HCT116 (cell line): ENCODE measurements at regions not wholly inside any gene's neighbourhood (a gene's known extent, or its start where the extent isn't known, plus 50 kb on each side); places are given as distances from the start of the nearest gene placed in this dataset.

ENCODE experiments used
- ATAC-seq: fragments of 200-7000 bp; cut with Tn5 transposase; 2 replicates; pipeline ENCODE4 v1.9.1; 2020; ENCODE audit warnings: mild to moderate bottlenecking, moderate library complexity
- BruUV-seq: library from RNA; stranded (reverse); fragments of 400-500 nt; replicated peaks from 2 replicates; lab custom pipeline; 2021; lab: Mats Ljungman, UMichigan
- CTCF ChIA-PET: fragments of 300-600 bp; sonication (Branson Sonifier 250); formaldehyde crosslinking; loops from one replicate; lab custom pipeline; 2021; ENCODE audit warnings: antibody characterized with exemption; lab: Charles Lee
- POLR2A ChIA-PET: fragments of 300-600, 350-600 bp; sonication (Branson Sonifier 250); formaldehyde crosslinking; loops from one replicate; lab custom pipeline; 2021; ENCODE audit warnings: antibody characterized with exemption; lab: Charles Lee
- RAD21 ChIA-PET, 2 experiments: fragments of 300-600 bp; sonication (Branson Sonifier 250); formaldehyde crosslinking; loops; one replicate each; lab custom pipeline; 2023; ENCODE audit warnings: low total read pairs in 2 of 2; ENCODE audit not compliant: uncharacterized antibody in 2 of 2, unreplicated experiment in 2 of 2, low non-redundant PET in 1 of 2; lab: Charles Lee
- DNase-seq: peaks from one replicate; pipeline ENCODE4 v3.0.0-alpha.2; 2010; ENCODE audit warnings: low read depth, low spot score
- H2AFZ ChIP-seq: fragments of 200-600 bp; shearing (Covaris generic), sonication (generic); 2 replicates; pipeline ENCODE4 v1.6.1; 2017; ENCODE audit warnings: low read depth, mixed run types, mixed read lengths, antibody characterized with exemption, low read length; ENCODE audit not compliant: poor library complexity, severe bottlenecking
- H3K27ac ChIP-seq: 2 replicates; pipeline ENCODE4 v1.5.1; 2012; ENCODE audit warnings: low read depth, low read length
- H3K27me3 ChIP-seq: fragments of 200-600 bp; sonication (generic); 2 replicates; pipeline ENCODE4 v1.6.1; 2016; ENCODE audit warnings: mixed run types, low read length, mixed read lengths; ENCODE audit not compliant: insufficient read depth
- H3K36me3 ChIP-seq, 2 experiments: fragments of 200-500 bp in 1 of 2; fragments of 200-600 bp in 1 of 2; sonication (Bioruptor generic) in 1 of 2; sonication (generic) in 1 of 2; 2 replicates each; pipeline versions ENCODE4 v1.5.1 to v1.6.1; 2014 to 2016; ENCODE audit warnings: low read length in 2 of 2, inconsistent platforms in 1 of 2, mixed read lengths in 1 of 2, mixed run types in 1 of 2; ENCODE audit not compliant: insufficient read depth in 2 of 2, control insufficient read depth in 1 of 2
- H3K4me1 ChIP-seq, 2 experiments: fragments of 200-600 bp in 1 of 2; sonication (generic) in 1 of 2; 2 replicates each; pipeline versions ENCODE4 v1.5.1 to v1.6.1; 2012 to 2017; ENCODE audit warnings: low read length in 2 of 2, inconsistent platforms in 1 of 2, mild to moderate bottlenecking in 1 of 2, mixed read lengths in 1 of 2, mixed run types in 1 of 2, moderate library complexity in 1 of 2; ENCODE audit not compliant: insufficient read depth in 2 of 2, control insufficient read depth in 1 of 2
- H3K4me2 ChIP-seq: fragments of 200-600 bp; sonication (generic); 2 replicates; pipeline ENCODE4 v1.6.1; 2017; ENCODE audit warnings: mixed run types, low read length, mixed read lengths
- H3K4me3 ChIP-seq, 2 experiments: fragments of 200-600 bp in 1 of 2; sonication (generic) in 1 of 2; replicated peaks in 1 of 2; 2 replicates each; pipeline ENCODE4 v1.5.1; 2011 to 2016; ENCODE audit warnings: low read length in 2 of 2, control low read depth in 1 of 2, low read depth in 1 of 2, mild to moderate bottlenecking in 1 of 2, mixed read lengths in 1 of 2, mixed run types in 1 of 2
- H3K79me2 ChIP-seq: fragments of 200-600 bp; sonication (generic); 2 replicates; pipeline ENCODE4 v1.6.1; 2017; ENCODE audit warnings: mild to moderate bottlenecking, mixed run types, low read length, moderate library complexity, mixed read lengths; ENCODE audit not compliant: insufficient read depth
- H3K9ac ChIP-seq: fragments of 200-600 bp; sonication (generic); 2 replicates; pipeline ENCODE4 v1.6.1; 2016; ENCODE audit warnings: low read length, mixed read lengths
- H3K9me2 ChIP-seq: fragments of 200-600 bp; sonication (generic), shearing (Covaris generic); 2 replicates; pipeline ENCODE4 v1.6.1; 2017; ENCODE audit warnings: mixed run types, mild to moderate bottlenecking, moderate library complexity; ENCODE audit not compliant: insufficient read depth
- H3K9me3 ChIP-seq, 2 experiments: fragments of 200-500 bp in 1 of 2; fragments of 200-600 bp in 1 of 2; sonication (Bioruptor generic) in 1 of 2; sonication (generic) in 1 of 2; 2 replicates each; pipeline ENCODE4 v1.6.1; 2014 to 2017; ENCODE audit warnings: low read length in 2 of 2, mixed read lengths in 2 of 2, inconsistent platforms in 1 of 2, low read depth in 1 of 2, mild to moderate bottlenecking in 1 of 2, mixed run types in 1 of 2, moderate library complexity in 1 of 2; ENCODE audit not compliant: control insufficient read depth in 1 of 2, insufficient read depth in 1 of 2
- H4K20me1 ChIP-seq: fragments of 200-600 bp; sonication (generic), shearing (Covaris generic); 2 replicates; pipeline ENCODE4 v1.6.1; 2017; ENCODE audit warnings: mixed run types, mild to moderate bottlenecking, moderate library complexity; ENCODE audit not compliant: insufficient read depth
- CBX3 ChIP-seq: IDR thresholded peaks from 2 replicates; pipeline ENCODE4 v1.6.1; 2012; ENCODE audit warnings: low read depth
- CTCF ChIP-seq, 3 experiments: fragments of 200-600 bp in 1 of 3; sonication (generic) in 1 of 3; IDR thresholded peaks in 2 of 3; conservative IDR thresholded peaks in 1 of 3; 2 replicates each; pipeline ENCODE4 v1.5.1; 2012 to 2017; ENCODE audit warnings: low read depth in 2 of 3, low read length in 2 of 3, antibody characterized with exemption in 1 of 3, borderline replicate concordance in 1 of 3, control low read depth in 1 of 3, mild to moderate bottlenecking in 1 of 3, mixed read lengths in 1 of 3, mixed run types in 1 of 3, moderate library complexity in 1 of 3; ENCODE audit not compliant: insufficient read depth in 1 of 3
- EGR1 ChIP-seq: IDR thresholded peaks from 2 replicates; pipeline ENCODE4 v1.6.1; 2012; ENCODE audit warnings: low read depth
- EZH2 ChIP-seq: fragments of 200-600 bp; sonication (generic); IDR thresholded peaks from 2 replicates; pipeline ENCODE4 v1.6.1; 2017; ENCODE audit warnings: antibody characterized with exemption, mixed run types
- JUND ChIP-seq: IDR thresholded peaks from 2 replicates; pipeline ENCODE4 v1.6.1; 2012
- MAX ChIP-seq: IDR thresholded peaks from 2 replicates; pipeline ENCODE4 v1.6.1; 2012
- REST ChIP-seq: IDR thresholded peaks from 2 replicates; pipeline ENCODE4 v1.6.1; 2012; ENCODE audit warnings: low read depth
- SIN3A ChIP-seq: IDR thresholded peaks from 2 replicates; pipeline ENCODE4 v1.6.1; 2012; ENCODE audit warnings: low read depth
- SP1 ChIP-seq: IDR thresholded peaks from 2 replicates; pipeline ENCODE4 v1.6.1; 2012; ENCODE audit warnings: low read depth
- YY1 ChIP-seq: IDR thresholded peaks from 2 replicates; pipeline ENCODE4 v1.6.1; 2011; ENCODE audit warnings: low read length, low read depth, moderate library complexity, mild to moderate bottlenecking; ENCODE audit not compliant: insufficient replicate concordance; ENCODE audit errors: extremely low read depth
- ZFX ChIP-seq: fragments of 450-650 bp; IDR thresholded peaks from 2 replicates; pipeline ENCODE4 v1.6.1; 2017
- ZNF274 ChIP-seq: fragments of 200-500 bp; sonication (Bioruptor generic); IDR thresholded peaks from 2 replicates; pipeline ENCODE4 v1.6.1; 2014; ENCODE audit warnings: mild to moderate bottlenecking, low read depth, low read length, inconsistent platforms
- intact Hi-C: fragments of 100-400 bp; cut with micrococcal nuclease; formaldehyde crosslinking; loops from 2 replicates; pipeline ENCODE4 v1.10.0; 2022

GRCh38 chr11:19547044-19547443 is 165.6 kb upstream of the NAV2 start:
- no peak for TF ChIP-seq EZH2
- no peak for TF ChIP-seq EGR1
- TF ChIP-seq CTCF (IDR thresholded peaks at IDR 0.05 in 2 of 3, conservative IDR thresholded peaks at IDR 0.05 in 1 of 3; ENCODE audit: borderline replicate concordance in 1 of 3, insufficient read depth in 1 of 3, low read depth in 2 of 3, low read length in 2 of 3): no peak
- TF ChIP-seq MAX: no peak
- TF ChIP-seq ZFX: no peak
- no peak for TF ChIP-seq SIN3A
- no peak for TF ChIP-seq ZNF274
- TF ChIP-seq YY1: no peak
- no peak for TF ChIP-seq JUND
- no peak for TF ChIP-seq CBX3
- no peak for TF ChIP-seq REST
- no peak for TF ChIP-seq SP1
- TF ChIP-seq, all 23 proteins: peak for 0
- POLR2A ChIA-PET: no interaction called here
- H3K9ac ChIP-seq: no peak overlapping the region
- ATAC-seq (no peak), DNase-seq (no peak)
- H3K9me3 ChIP-seq: no peaks in the 10 kb centered on the region
- no peaks in the 10 kb centered on the region for H3K4me1 ChIP-seq
- BruUV-seq: no TSS peak
- RAD21 ChIA-PET: no interaction called here
- no peak overlapping the region for H3K4me3 ChIP-seq
- H3K27me3 ChIP-seq: peaks cover 43% of the 10 kb centered on the region
- H3K9me2 ChIP-seq: no peaks in the 10 kb centered on the region
- no peaks in the 10 kb centered on the region for H3K36me3 ChIP-seq
- CTCF ChIA-PET: interaction anchor here (1.6 kb wide), 1 partner anchor 470 kb away, joined by 8 read pairs; no protein-coding TSS in a partner anchor
- H3K4me2 ChIP-seq: no peak overlapping the region
- H3K27ac ChIP-seq: no peak overlapping the region
- intact Hi-C loops: no loop called here
- no peak overlapping the region for H2AFZ ChIP-seq
- no peaks in the 10 kb centered on the region for H4K20me1 ChIP-seq
- no peaks in the 10 kb centered on the region for H3K79me2 ChIP-seq
